ENCODE measurements at regions not wholly inside any gene's neighbourhood (a gene's known extent, or its start where the extent isn't known, plus 50 kb on each side); places are given as distances from the start of the nearest gene placed in this dataset.

DNA sequence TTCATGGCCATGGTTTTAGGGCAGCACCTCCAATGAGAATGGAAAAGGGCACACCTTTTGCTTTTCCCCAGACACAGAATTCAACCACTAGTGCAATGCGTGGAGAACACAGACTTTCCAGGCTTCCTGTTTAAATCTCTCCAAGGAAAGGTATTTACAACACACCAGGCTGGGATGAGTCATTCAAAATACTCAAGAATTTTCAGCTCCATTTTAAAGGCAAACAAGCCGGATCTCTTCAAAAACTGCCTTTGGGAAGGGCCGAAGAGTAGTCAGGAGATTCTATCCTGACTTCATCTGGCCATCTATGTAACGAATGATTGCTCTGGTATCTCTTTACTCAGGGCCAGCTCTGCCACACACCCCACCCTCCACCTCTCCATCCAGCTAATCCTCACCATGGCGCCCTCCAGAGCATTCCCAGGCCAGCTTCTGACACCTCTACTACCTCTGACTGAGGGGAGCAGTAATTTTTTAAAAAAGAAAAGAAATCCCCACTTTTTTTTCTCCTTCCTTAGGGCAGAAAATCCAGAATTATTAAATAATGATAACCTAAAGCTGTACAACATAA lies 254.6 kb downstream of the LY86 start:
- no peak overlapping the region for H3K27ac ChIP-seq (ENCODE audit: low read depth, low read length)
- TF ChIP-seq, protein P1, sequence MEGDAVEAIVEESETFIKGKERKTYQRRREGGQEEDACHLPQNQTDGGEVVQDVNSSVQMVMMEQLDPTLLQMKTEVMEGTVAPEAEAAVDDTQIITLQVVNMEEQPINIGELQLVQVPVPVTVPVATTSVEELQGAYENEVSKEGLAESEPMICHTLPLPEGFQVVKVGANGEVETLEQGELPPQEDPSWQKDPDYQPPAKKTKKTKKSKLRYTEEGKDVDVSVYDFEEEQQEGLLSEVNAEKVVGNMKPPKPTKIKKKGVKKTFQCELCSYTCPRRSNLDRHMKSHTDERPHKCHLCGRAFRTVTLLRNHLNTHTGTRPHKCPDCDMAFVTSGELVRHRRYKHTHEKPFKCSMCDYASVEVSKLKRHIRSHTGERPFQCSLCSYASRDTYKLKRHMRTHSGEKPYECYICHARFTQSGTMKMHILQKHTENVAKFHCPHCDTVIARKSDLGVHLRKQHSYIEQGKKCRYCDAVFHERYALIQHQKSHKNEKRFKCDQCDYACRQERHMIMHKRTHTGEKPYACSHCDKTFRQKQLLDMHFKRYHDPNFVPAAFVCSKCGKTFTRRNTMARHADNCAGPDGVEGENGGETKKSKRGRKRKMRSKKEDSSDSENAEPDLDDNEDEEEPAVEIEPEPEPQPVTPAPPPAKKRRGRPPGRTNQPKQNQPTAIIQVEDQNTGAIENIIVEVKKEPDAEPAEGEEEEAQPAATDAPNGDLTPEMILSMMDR (IDR thresholded peaks at IDR 0.05; ENCODE audit: low read depth, low read length) = no peak
- no peak overlapping the region for H3K4me3 ChIP-seq (ENCODE audit: low read depth, low read length)
- DNase-seq (ENCODE audit: low read depth, low spot score) = no peak
- H3K27me3 ChIP-seq (ENCODE audit: control insufficient read depth, insufficient read depth, low read length) = peaks cover 6% of the 10 kb centered on the region
- H3K9me3 ChIP-seq (ENCODE audit: control insufficient read depth, insufficient read depth, low read length) = no peaks in the 10 kb centered on the region
- POLR2A ChIA-PET = no interaction called here
- CTCF ChIA-PET = interaction anchor here (1.5 kb wide), 1 partner anchor 84 kb away, joined by 5 read pairs; no protein-coding TSS in a partner anchor

GRCh38 chr6:6843777-6844176 lies 255.3 kb downstream of the LY86 start:
- Histone ChIP-seq H3K27me3 (ENCODE audit: control insufficient read depth, insufficient read depth, low read length) (peaks cover 6% of the 10 kb centered on the region), H3K27ac (ENCODE audit: low read depth, low read length) (no peak overlapping the region), H3K9me3 (ENCODE audit: control insufficient read depth, insufficient read depth, low read length) (no peaks in the 10 kb centered on the region), H3K4me3 (ENCODE audit: low read depth, low read length) (no peak overlapping the region)
- DNase-seq (ENCODE audit: low read depth, low spot score) = no peak
- TF ChIP-seq, protein P1 (IDR thresholded peaks at IDR 0.05; ENCODE audit: low read depth, low read length) = no peak
- CTCF ChIA-PET = interaction anchor here (1.5 kb wide), 1 partner anchor 85 kb away, joined by 5 read pairs; no protein-coding TSS in a partner anchor
- POLR2A ChIA-PET = no interaction called here

GRCh38 chr6:6844530-6844929 lies 256.0 kb downstream of the LY86 start:
- H3K27me3 ChIP-seq (ENCODE audit: control insufficient read depth, insufficient read depth, low read length) = peaks cover 6% of the 10 kb centered on the region
- H3K27ac ChIP-seq (ENCODE audit: low read depth, low read length) = no peak overlapping the region
- POLR2A ChIA-PET = no interaction called here
- H3K9me3 ChIP-seq (ENCODE audit: control insufficient read depth, insufficient read depth, low read length) = no peaks in the 10 kb centered on the region
- TF ChIP-seq, protein P1 (IDR thresholded peaks at IDR 0.05; ENCODE audit: low read depth, low read length) = no peak
- H3K4me3 ChIP-seq (ENCODE audit: low read depth, low read length) = no peak overlapping the region
- no peak for DNase-seq (ENCODE audit: low read depth, low spot score)
- CTCF ChIA-PET = no interaction called here

GRCh38 chr6:6845603-6846002 lies 257.1 kb downstream of the LY86 start:
- peaks cover 4% of the 10 kb centered on the region for H3K9me3 ChIP-seq (ENCODE audit: control insufficient read depth, insufficient read depth, low read length)
- H3K27me3 ChIP-seq (ENCODE audit: control insufficient read depth, insufficient read depth, low read length) = peaks cover 6% of the 10 kb centered on the region
- H3K27ac ChIP-seq (ENCODE audit: low read depth, low read length) = no peak overlapping the region
- no peak overlapping the region for H3K4me3 ChIP-seq (ENCODE audit: low read depth, low read length)
- no peak for DNase-seq (ENCODE audit: low read depth, low spot score)
- ChIA-PET CTCF (no interaction called here), POLR2A (no interaction called here)
- TF ChIP-seq, protein P1 (IDR thresholded peaks at IDR 0.05; ENCODE audit: low read depth, low read length) = no peak

- Histone ChIP-seq H3K27ac (ENCODE audit: low read depth, low read length) (no peak overlapping the region), H3K27me3 (ENCODE audit: control insufficient read depth, insufficient read depth, low read length) (no peaks in the 10 kb centered on the region), H3K9me3 (ENCODE audit: control insufficient read depth, insufficient read depth, low read length) (peaks cover 4% of the 10 kb centered on the region), H3K4me3 (ENCODE audit: low read depth, low read length) (no peak overlapping the region)
- ChIA-PET POLR2A (no interaction called here), CTCF (no interaction called here)
- no peak for DNase-seq (ENCODE audit: low read depth, low spot score)
- TF ChIP-seq, protein P1 (IDR thresholded peaks at IDR 0.05; ENCODE audit: low read depth, low read length) = no peak
These were observed 259.1 kb downstream of the LY86 start for GRCh38 chr6:6847591-6847990.
